ENCODE measurements at regions not wholly inside any gene's neighbourhood (a gene's known extent, or its start where the extent isn't known, plus 50 kb on each side); places are given as distances from the start of the nearest gene placed in this dataset.

DNA sequence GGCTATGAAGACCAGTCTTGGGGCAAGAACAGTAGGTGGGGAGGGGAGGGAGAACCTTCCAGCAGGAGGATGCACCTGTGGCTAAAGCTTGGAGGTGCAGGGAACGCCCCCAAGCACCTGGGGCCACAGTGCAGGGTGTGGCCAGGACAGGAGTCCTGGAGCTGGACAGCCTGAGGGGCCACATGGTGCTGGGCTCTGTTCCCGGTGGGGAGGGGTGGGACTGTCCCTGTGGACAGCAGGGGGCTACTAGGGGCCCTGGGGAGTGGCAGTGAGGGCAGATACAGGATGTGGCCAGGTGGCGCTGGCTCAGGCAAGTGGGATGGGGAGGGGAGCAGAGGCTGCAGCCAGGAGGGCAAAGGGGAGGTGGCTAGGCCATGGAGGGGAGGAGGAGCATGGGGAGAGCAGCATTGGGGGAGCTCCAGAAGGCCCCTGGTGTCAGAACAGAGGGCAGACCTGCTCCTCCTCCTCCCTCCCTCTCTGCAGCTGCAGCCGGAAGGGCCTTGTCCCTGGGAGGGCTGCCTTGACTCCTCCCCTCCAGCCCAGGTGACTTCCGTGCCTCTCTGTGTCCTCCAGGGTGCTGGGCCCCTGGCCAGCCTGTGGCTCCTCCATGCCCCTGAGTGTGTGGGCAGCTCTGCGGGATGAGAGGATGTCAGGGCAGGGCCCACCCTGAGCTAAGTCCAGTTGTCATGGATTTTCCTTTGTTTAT is 68.4 kb upstream of the DLK1 start:
- DNase-seq (ENCODE audit: low read depth in 4 of 4, low spot score in 3 of 4) = no peak

DNA sequence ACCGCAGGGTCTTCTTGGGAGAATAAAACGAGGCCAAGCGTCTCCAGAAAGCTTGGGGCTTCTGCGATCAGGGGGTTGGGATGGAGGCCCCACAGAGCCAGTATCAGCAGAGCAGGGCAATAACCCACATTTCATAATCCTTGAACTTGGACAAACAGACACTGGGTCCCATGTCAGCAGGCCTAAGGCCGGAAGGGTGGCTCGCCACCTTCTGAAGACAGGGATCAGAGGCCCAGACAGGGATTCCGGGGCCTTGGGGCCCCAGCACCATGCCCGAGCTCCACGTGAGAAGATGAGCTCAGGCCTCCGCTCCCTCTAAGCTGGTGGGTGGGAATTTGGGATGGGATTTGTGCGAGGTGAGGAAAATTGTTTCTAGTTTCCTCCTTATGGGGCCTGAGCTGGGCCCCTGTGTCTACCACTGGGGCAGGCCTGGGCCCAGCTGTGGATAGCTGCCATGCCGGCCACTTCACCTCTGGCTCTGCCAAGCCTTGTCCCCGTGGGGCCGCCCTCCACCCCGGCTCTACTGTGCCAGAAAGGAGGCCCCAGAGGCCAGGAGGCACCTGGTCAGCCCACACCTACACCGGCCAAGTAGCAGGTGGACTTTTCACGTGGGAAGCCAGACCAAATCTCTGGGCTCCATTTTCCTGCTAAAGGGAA is 67.2 kb upstream of the DLK1 start:
- DNase-seq (ENCODE audit: low read depth in 4 of 4, low spot score in 3 of 4) = no peak

DNA sequence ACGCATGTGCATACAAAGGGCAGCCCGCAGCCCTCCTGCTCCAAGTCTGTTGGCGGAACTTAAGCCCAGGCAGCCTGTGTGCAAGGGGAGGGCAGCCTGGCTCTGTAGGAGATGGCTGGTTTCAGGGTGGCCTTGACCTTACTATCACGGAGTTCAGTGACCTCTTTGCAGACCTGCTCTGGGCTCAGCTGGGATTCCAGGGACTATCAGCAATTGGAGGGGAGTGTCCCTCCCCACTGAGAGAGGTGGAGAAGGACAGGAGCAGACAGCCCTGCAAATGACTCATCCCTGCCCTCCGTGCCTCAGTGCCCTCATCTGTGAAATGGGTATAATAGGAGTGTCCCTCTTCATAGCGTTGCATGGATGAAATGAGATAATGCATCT is 66.2 kb upstream of the DLK1 start:
- no peak for DNase-seq (ENCODE audit: low read depth in 4 of 4, low spot score in 3 of 4)

DNA sequence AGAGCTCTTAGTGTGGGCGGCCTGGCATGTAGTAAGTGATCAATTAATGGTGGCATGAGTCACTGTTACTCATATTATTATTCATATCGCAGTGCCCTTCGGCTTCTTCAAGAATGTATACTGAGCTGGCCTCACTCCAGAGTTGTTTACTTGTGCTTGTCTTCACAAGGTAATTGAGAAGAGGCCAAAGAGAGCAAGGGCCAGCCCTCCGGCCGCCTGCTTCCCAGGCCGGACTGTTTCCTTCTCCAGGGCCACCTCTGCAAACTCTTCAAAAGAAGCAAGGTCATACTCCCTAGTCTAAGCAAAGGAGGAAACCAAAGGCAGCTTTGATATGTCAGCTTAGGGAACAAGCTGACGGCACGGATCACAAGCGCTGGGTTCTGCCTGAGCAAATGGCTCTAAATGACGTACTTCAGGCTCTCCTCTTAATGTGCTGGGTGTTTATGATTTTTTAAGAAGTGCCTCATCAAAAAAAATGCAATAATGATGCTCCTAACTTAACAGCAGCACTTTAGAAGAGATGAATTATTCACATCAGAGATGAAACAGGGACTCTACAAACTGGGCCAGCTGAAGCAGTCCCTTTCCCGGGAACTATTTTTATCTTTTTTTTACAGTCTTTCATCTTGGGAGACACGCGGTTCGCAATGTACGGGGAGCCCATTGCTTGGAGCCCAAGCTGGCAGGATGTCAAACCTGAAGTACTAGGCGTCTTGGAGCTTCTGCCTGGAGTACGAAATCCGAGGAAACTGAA is 65.6 kb upstream of the DLK1 start:
- no peak for DNase-seq (ENCODE audit: low read depth in 4 of 4, low spot score in 3 of 4)

DNA sequence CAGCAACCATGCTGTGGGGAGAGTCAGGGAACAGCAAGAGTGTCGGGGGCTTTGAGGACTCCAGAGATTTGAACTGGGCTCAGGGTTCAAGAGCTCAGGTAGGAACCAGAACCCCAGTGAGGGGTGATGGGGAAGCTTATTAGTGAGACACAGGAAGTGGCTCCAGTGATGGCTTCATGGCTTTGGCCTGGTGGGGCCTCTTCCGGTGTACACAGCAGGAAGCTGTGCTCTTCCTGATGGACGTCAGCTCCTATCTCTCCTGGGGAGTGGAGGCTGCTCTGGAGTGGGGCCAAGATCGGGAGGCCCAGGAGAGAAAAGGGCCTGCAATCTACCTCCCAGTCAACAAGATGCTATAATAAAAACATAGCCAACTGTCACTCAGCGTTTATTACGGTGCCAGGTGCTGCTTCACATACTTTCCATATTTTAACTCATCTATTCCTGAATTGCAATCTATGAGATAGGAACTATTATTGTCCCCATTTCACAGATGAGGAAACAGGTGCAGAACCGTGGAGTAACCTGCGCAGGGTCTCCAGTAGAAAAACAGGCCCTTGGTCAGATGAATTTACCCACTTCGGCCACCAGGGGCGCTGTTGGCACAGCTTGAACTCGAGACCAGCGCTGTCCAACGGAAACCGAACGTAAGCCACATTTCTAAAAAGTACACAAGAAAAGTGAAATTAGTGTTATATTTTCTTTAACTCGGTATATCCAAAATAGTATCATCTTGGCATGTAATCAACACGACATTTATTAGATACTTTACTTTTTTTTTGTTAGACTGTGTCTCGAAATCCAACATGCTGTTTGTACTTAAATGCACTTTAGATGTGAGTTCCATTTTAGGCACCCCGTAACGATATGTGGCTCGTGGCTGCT is 63.6 kb upstream of the DLK1 start:
- no peak for DNase-seq (ENCODE audit: low read depth in 4 of 4, low spot score in 3 of 4)

DNA sequence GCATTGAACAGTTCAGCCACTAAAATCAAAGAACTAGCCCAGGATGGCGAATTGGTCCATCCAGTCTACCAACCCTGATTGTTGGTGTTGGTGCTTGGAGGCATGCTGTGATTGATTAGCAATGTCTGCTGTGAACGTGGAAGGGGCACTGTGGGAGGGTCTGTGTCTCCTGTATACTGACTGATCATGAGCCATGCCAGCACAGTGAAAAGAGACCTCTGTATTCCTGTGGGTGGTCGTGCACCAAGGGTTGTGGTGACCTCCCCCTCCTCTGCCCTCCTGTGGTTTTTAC is 63.0 kb upstream of the DLK1 start:
- no peak for DNase-seq (ENCODE audit: low read depth in 4 of 4, low spot score in 3 of 4)

DNA sequence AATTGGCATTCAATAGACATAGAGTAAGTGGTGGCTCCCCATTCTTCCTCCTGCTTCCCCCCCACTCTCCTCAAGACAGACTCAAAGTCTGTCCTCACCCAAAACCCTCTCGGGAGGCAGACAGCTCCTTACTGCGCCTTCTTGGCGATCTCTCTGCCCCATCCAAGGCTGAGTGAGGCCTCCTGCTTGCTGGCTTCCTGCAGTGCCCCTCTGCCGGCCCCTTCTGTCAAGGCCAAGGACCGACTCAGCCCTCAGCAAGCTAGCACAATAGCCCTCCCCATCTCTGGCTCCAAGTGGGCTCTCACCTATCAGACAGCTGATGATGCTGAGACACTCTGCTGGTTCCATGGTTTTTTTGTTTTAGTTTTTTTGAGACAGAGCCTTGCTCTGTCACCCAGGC is 62.5 kb upstream of the DLK1 start:
- no peak for DNase-seq (ENCODE audit: low read depth in 4 of 4, low spot score in 3 of 4)

DNA sequence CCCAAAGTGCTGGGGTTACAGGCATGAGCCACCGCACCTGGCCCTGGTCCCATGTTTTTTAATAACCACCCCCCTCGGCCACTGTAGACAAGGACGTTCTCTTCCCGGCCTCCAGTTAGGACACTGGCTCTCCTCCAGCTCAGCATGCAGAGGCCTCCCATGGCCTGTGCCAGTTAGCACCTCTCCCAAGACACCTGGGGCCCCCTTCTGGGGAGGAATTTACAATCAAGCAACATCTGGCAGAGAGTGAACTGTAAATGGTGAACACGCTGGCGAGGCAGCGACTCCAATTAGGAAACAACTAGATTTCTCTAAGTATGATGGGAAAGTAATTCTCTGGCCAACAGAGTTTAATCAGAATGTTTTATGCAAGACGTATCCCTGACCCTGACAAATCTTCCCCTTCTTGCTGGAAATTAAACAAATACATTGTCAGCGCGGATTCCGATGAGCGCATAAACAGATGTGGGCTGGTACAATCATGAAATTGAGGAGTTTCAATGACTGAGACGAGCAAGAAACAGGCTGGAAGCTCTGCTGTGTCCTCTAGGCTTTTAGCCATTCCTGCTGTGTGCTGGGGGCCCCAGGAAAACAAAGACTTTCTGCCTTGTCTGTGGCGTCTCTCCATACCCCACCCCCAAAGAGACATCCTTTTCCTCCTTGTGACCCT is 61.7 kb upstream of the DLK1 start:
- no peak for DNase-seq (ENCODE audit: low read depth in 4 of 4, low spot score in 3 of 4)

DNA sequence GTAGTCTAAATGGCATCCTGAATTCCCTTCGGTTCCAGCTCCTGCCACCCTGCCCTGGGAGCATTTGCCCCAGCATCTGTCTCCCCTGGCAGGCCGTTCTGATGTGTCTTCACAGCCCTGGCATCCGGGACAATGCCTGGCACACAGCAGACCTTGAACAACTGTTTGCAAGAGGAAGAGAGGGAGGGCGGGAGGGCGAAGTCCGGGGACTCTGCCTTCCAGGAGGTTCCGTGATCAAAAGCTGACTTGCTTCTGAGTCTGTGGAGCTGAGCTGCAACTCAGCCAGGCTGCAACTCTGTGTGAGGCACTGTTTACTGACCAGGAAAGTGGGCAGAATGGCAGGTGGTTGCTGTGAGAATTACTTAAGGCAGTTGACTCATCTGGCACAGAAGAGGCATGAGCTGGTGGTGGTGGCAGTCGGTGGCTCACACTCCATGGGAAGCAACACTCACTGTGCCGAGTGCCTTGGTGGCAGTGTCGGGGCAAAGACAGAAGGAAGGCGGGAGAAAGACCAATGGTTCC is 61.1 kb upstream of the DLK1 start:
- DNase-seq (ENCODE audit: low read depth in 4 of 4, low spot score in 3 of 4) = no peak

DNA sequence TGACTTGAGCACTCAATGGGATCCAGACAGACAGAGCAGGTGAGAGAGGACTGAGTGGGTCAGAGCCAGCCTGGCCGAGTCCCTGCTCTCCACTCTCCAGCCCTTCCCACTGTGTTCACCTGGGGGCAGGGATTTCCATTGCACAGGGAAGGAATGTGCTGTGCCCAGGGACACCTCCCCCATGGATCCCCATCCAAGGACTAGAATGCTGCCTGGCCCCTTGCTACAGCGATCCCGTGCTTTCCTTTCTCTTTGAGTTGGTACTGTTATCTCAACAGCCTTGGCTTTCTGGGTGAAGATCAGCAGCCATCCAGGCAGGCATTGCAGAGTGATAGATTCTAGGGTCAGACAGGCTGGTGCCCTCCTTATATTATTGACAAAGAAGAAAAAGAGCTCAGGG is 60.3 kb upstream of the DLK1 start:
- DNase-seq (ENCODE audit: low read depth in 4 of 4, low spot score in 3 of 4) = no peak

DNA sequence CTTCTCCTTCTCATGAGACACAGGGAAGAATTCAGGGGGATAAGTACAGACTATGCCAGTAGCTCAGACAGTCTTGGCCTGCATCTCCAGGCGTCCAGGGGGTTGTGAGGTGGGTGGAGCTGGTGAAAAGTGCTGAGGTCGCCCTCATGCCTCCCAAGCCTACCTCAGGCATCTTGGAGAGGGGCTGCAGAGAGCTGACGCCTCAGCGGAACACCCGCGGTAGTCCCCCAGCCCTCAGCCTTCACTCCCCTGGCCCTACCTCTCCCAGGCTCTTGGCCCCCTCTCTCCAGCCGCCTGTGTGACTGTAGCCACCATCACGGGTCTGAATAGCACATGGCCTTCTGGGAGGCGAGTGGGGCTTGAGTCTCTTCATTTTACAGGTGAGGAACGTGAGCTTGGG is 59.8 kb upstream of the DLK1 start:
- no peak for DNase-seq (ENCODE audit: low read depth in 4 of 4, low spot score in 3 of 4)

DNA sequence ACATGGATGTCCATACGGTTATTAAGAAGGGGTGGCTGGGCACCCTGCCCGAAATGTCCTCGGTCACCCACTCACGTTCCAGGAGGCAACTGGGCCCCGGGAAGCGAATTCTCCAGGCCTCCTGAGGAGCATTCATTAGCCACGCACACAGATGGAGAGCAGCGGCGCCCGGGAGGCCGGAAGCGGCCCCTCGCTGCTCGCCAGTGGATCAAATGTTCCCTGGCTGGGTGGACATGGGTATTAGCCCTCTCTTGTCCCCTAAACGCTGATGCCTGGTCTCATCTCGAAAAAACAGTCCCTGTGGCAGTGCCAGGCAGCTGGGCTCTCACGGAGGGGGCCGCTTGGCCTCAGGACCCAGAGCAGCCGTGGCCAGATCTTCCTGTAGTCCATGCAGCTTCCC is 59.0 kb upstream of the DLK1 start:
- DNase-seq (ENCODE audit: low read depth in 4 of 4, low spot score in 3 of 4) = no peak

DNA sequence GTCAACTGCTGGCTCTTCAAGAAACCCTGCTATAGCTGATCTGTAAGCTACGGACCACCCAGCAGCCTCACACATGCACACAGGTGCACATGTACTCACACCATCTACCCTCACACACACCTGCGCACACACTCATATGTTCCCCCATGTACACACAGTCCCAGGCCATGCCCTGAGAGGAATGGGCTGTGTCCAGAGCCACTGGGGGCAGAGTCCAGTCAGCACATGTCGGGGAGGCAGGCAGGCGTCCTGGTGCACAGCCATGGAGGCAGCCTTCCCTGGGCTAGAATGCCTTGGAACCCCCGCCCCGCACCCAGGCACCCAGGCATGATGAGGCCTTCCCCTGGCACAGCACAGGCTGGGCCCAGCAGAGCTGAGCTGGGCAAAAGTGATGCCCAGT is 58.3 kb upstream of the DLK1 start:
- no peak for DNase-seq (ENCODE audit: low read depth in 4 of 4, low spot score in 3 of 4)

DNA sequence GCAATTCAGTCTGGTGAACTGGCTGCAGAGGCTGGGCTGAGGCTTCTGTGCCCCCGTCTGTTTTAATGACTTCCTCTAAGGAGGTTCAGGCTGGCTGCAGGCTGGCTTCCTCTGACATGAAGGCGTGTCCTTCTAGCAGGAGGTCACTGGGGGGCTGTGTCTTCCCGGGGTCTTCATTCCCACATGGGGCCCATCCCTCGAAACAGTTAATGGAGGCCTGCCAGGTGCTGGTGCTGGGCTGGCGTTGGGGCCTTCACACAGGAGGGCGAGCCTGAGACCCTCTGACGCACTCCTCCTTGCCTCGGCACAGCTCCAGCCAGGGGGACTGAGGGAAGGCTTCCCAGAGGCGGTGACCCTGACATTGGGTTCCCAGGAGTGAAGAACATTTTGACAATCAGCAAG is 57.7 kb upstream of the DLK1 start:
- DNase-seq (ENCODE audit: low read depth in 4 of 4, low spot score in 3 of 4) = no peak

DNA sequence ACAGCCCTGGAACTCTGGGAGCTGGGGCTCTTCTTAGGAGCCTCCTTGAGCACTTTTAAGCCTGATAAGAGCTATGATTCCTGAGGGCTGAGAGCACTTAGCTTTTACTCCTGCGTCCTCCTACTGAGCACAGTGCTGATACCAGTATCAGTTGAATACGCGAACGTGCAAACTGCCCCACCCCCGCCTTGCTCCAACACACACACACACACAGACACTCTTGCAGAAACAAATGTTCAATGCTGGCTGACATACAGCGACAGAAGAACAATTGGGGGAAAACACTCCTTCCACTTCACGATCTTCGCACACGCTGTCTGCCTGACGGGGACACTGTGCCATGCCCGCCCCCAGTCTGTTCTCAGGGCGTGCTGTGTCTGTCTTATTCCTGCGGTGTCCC is 57.2 kb upstream of the DLK1 start:
- DNase-seq (ENCODE audit: low read depth in 4 of 4, low spot score in 3 of 4) = no peak

DNA sequence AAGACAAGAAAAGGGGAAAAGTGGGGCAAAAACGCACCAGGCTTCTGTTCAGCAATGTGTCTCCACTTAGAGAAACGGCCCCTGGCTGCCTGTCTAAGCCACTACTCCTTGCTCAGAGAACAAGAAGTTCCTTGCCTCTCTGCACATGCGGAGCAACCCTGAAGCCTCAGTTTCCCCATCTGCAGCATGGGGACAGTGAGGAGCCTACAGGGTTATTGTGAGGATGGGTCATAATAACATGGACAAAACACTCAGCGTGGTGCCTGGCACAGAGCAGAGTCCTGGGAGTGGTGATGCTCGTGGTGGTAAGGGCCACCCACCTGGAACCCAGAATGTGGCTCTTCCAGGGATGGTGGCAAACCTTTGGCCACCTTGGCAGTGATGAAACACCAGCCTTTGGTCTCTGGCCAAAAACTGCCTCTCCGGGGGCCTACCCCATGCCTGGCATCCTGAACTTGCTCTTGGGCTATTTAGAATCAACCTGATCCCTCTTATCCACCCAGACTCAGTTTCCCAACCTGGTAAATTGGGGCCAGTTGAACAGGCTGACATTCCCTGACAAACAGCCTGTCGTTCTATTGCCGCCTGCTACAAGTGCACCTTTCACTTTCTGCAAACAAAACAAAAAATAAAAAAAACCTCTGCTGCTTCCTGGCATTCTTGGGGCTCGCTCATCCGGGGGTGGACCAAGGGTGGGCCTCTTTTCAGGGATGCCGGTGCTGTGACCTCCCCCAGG is 56.5 kb upstream of the DLK1 start:
- DNase-seq (ENCODE audit: low read depth in 4 of 4, low spot score in 3 of 4) = no peak

DNA sequence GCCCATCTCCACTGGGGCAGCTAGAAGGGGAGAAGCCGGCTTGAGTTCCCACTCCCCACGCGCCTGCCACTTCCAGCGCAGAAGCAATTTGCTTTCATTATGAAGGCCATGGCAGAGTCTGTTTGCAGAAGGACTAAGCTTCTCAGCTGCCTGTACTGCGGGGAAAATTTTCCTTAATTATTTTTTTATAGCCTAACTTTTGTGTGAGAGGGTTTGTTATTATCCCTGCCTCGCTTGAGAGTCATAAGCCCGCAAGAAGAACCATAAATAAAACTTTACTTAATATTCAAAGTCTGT is 56.0 kb upstream of the DLK1 start:
- DNase-seq (ENCODE audit: low read depth in 4 of 4, low spot score in 3 of 4) = no peak

DNA sequence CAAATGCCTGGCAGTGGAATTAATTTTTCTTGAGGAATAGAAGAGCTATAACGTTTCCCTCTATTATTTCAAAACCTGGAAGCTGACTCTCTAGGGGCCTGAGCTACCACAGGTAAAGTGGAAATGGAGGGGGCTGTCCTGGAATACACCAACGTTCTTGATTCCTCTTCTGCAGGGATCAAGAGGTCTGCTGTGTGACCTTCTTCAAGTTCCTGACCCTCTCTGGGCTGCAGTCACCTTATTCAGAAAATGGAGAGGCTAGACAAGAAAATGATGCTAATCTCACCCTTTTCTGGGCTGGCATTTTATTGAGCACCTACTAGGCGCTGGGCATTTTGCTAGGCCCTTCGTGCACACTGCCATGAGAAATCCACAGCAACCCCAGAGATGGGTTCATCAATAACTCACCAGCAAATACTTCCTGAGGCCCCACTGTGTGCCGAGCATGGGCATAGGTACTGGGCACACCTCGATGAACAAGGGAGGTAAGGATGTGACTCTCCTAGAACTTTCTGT is 55.2 kb upstream of the DLK1 start:
- no peak for DNase-seq (ENCODE audit: low read depth in 4 of 4, low spot score in 3 of 4)

DNA sequence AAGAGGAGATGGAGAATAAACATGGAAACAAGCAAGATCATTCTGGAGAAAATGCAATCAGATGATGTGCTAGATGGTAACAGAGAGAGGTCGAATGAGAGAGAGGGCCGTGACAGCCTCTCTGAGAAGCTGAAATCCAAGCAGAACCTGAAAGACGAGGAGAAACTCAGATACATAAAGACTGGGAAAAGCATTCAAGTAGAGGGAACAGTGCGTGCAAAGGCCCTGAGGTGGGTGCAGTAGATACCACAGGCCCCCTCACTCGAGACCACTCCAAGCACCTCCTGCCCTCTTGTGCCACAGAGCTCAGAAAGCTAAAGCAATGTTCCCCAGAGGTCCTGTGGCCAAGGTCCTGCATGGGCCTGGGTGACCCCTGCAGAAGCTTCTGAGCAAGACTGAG is 54.8 kb upstream of the DLK1 start:
- no peak for DNase-seq (ENCODE audit: low read depth in 4 of 4, low spot score in 3 of 4)
